ENCODE measurements at regions not wholly inside any gene's neighbourhood (a gene's known extent, or its start where the extent isn't known, plus 50 kb on each side); places are given as distances from the start of the nearest gene placed in this dataset.

- TF ChIP-seq CTCF (conservative IDR thresholded peaks at IDR 0.05; ENCODE audit: low read depth, low read length): no peak
- no peak for TF ChIP-seq MAFK (IDR thresholded peaks at IDR 0.05; ENCODE audit: low read depth, low read length)
- no peak for TF ChIP-seq MXI1 (IDR thresholded peaks at IDR 0.05; ENCODE audit: borderline replicate concordance, low read depth, low read length)
- no peak for TF ChIP-seq SMC3 (IDR thresholded peaks at IDR 0.05; ENCODE audit: low read depth, low read length)
- no peak for TF ChIP-seq USF2 (IDR thresholded peaks at IDR 0.05; ENCODE audit: low read depth, low read length)
- no peak for TF ChIP-seq ELK1 (IDR thresholded peaks at IDR 0.05; ENCODE audit: borderline replicate concordance, low read depth, low read length)
- no peak for TF ChIP-seq CEBPB (IDR thresholded peaks at IDR 0.05; ENCODE audit: low read depth, low read length)
- no peak for TF ChIP-seq POLR2A (IDR thresholded peaks at IDR 0.05; ENCODE audit: low read depth, low read length)
- TF ChIP-seq BHLHE40 (IDR thresholded peaks at IDR 0.05; ENCODE audit: low read depth, low read length): no peak
- no peak for TF ChIP-seq RFX5 (IDR thresholded peaks at IDR 0.05; ENCODE audit: low read depth, low read length)
- no peak for TF ChIP-seq FOS (IDR thresholded peaks at IDR 0.05; ENCODE audit: low read depth, low read length)
- no peak for TF ChIP-seq RCOR1 (IDR thresholded peaks at IDR 0.05; ENCODE audit: insufficient replicate concordance, low read length)
- TF ChIP-seq RAD21 (IDR thresholded peaks at IDR 0.05; ENCODE audit: low read length): no peak
These were observed 761.7 kb downstream of the ADGRL2 start for GRCh38 chr1:82562448-82562847.
